H1 (cell line): ENCODE measurements at regions not wholly inside any gene's neighbourhood (a gene's known extent, or its start where the extent isn't known, plus 50 kb on each side); places are given as distances from the start of the nearest gene placed in this dataset.

ENCODE experiments used
- CTCF ChIA-PET: fragments of 300-600 bp; sonication (Branson Sonifier 250); formaldehyde crosslinking; loops from one replicate; lab custom pipeline; 2021; ENCODE audit not compliant: partially characterized antibody; lab: Charles Lee
- POLR2A ChIA-PET: fragments of 300-600 bp; sonication (Branson Sonifier 250); formaldehyde crosslinking; loops from one replicate; lab custom pipeline; 2021; ENCODE audit warnings: inconsistent platforms; ENCODE audit not compliant: partially characterized antibody; lab: Charles Lee
- DNase-seq, 2 experiments: peaks; one replicate each; pipeline versions ENCODE4 v3.0.0 to v3.0.0-alpha.2; 2010 to 2022; ENCODE audit warnings: low spot score in 2 of 2, low read depth in 1 of 2, mixed read lengths in 1 of 2
- FAIRE-seq: peaks from 2 replicates; lab custom pipeline; 2011; peaks lifted over from hg19 to GRCh38; lab: Jason Lieb, UNC
- H2AFZ ChIP-seq: 2 replicates; pipeline ENCODE4 v1.8.1; 2012; ENCODE audit warnings: low read length, inconsistent platforms
- H2AK5ac ChIP-seq: 2 replicates; pipeline ENCODE4 v1.6.1; 2013; ENCODE audit warnings: low read depth, low read length
- H2BK120ac ChIP-seq: replicated peaks from 2 replicates; pipeline ENCODE3; 2013; ENCODE audit warnings: low read depth, low read length, inconsistent platforms
- H2BK12ac ChIP-seq: 2 replicates; pipeline ENCODE4 v1.6.1; 2013; ENCODE audit warnings: low read depth, low read length
- H2BK15ac ChIP-seq: 2 replicates; pipeline ENCODE4 v1.6.1; 2013; ENCODE audit warnings: low read length
- H2BK20ac ChIP-seq: 2 replicates; pipeline ENCODE4 v1.6.1; 2013; ENCODE audit warnings: low read length
- H2BK5ac ChIP-seq: 2 replicates; pipeline ENCODE4 v1.6.1; 2013; ENCODE audit warnings: low read depth, low read length
- H3K14ac ChIP-seq: 2 replicates; pipeline ENCODE4 v1.6.1; 2013; ENCODE audit warnings: inconsistent platforms; ENCODE audit not compliant: insufficient read length
- H3K18ac ChIP-seq: 2 replicates; pipeline ENCODE4 v1.6.1; 2013; ENCODE audit warnings: low read length; ENCODE audit errors: extremely low read depth
- H3K23ac ChIP-seq: 2 replicates; pipeline ENCODE4 v1.6.1; 2013; ENCODE audit warnings: inconsistent platforms; ENCODE audit not compliant: insufficient read length
- H3K23me2 ChIP-seq: 2 replicates; pipeline ENCODE4 v1.6.1; 2013; ENCODE audit warnings: low read depth, low read length
- H3K27ac ChIP-seq: 2 replicates; pipeline ENCODE4 v1.6.1; 2011; ENCODE audit warnings: low read depth, low read length, inconsistent platforms
- H3K27me3 ChIP-seq, 4 experiments: replicated peaks in 1 of 4; 1 replicate in 1 of 4; 2 replicates in 3 of 4; pipeline versions ENCODE4 v1.6.1 to v1.8.1; 2011 to 2013; ENCODE audit warnings: low read length in 3 of 4, mild to moderate bottlenecking in 3 of 4, inconsistent platforms in 2 of 4, mixed read lengths in 2 of 4, moderate library complexity in 1 of 4; ENCODE audit not compliant: control insufficient read depth in 3 of 4, insufficient read depth in 3 of 4; ENCODE audit errors: extremely low read depth in 1 of 4
- H3K36me3 ChIP-seq, 4 experiments: 2 replicates each; pipeline versions ENCODE4 v1.6.1 to v1.8.1; 2011 to 2013; ENCODE audit warnings: mild to moderate bottlenecking in 4 of 4, low read length in 3 of 4, moderate library complexity in 2 of 4, control low read depth in 1 of 4, inconsistent platforms in 1 of 4; ENCODE audit not compliant: insufficient read depth in 4 of 4, control insufficient read depth in 2 of 4
- H3K4ac ChIP-seq: replicated peaks from 2 replicates; pipeline ENCODE3; 2013; ENCODE audit warnings: low read length, low read depth, mixed read lengths, inconsistent platforms; ENCODE audit not compliant: insufficient read length
- H3K4me1 ChIP-seq, 4 experiments: replicated peaks in 1 of 4; 1 replicate in 1 of 4; 2 replicates in 3 of 4; pipeline versions ENCODE4 v1.6.1 to v1.8.1; 2011 to 2013; ENCODE audit warnings: low read length in 3 of 4, inconsistent platforms in 2 of 4, mixed read lengths in 1 of 4; ENCODE audit not compliant: insufficient read depth in 4 of 4, control insufficient read depth in 3 of 4
- H3K4me2 ChIP-seq, 2 experiments: 2 replicates each; pipeline versions ENCODE4 v1.6.1 to v1.8.1; 2011 to 2013; ENCODE audit warnings: low read depth in 2 of 2, low read length in 2 of 2, control low read depth in 1 of 2, inconsistent platforms in 1 of 2, mild to moderate bottlenecking in 1 of 2; ENCODE audit not compliant: insufficient read depth in 1 of 2
- H3K4me3 ChIP-seq, 4 experiments: fragments of 200-600, 300-600 bp in 1 of 4; sonication (generic), shearing (Covaris generic), sonication (Bioruptor Twin) in 1 of 4; 2 replicates each; pipeline versions ENCODE4 v1.5.1 to v1.8.1; 2011 to 2016; ENCODE audit warnings: low read length in 4 of 4, low read depth in 3 of 4, control low read depth in 2 of 4, inconsistent platforms in 2 of 4, mild to moderate bottlenecking in 2 of 4, mixed read lengths in 1 of 4, moderate library complexity in 1 of 4; ENCODE audit not compliant: insufficient read depth in 2 of 4; ENCODE audit errors: extremely low read depth in 1 of 4
- H3K56ac ChIP-seq: replicated peaks from 2 replicates; pipeline ENCODE3; 2013; ENCODE audit warnings: low read depth, mild to moderate bottlenecking, mixed read lengths, low read length, inconsistent platforms; ENCODE audit not compliant: insufficient read length
- H3K79me1 ChIP-seq: 2 replicates; pipeline ENCODE4 v1.6.1; 2013; ENCODE audit warnings: low read depth, low read length, control low read depth
- H3K79me2 ChIP-seq, 2 experiments: 2 replicates each; pipeline versions ENCODE4 v1.6.1 to v1.8.1; 2012 to 2013; ENCODE audit warnings: low read length in 2 of 2, mild to moderate bottlenecking in 2 of 2, inconsistent platforms in 1 of 2; ENCODE audit not compliant: insufficient read depth in 2 of 2, control insufficient read depth in 1 of 2
- H3K9ac ChIP-seq, 4 experiments: replicated peaks in 1 of 4; 1 replicate in 1 of 4; 2 replicates in 3 of 4; pipeline versions ENCODE4 v1.6.1 to v1.8.1; 2011 to 2013; ENCODE audit warnings: low read depth in 3 of 4, low read length in 3 of 4, control low read depth in 2 of 4, mild to moderate bottlenecking in 2 of 4, moderate library complexity in 2 of 4, inconsistent platforms in 1 of 4; ENCODE audit errors: extremely low read depth in 1 of 4
- H3K9me3 ChIP-seq, 2 experiments: 2 replicates each; pipeline versions ENCODE4 v1.6.1 to v1.8.1; 2012 to 2013; ENCODE audit warnings: mild to moderate bottlenecking in 2 of 2, moderate library complexity in 2 of 2, control low read depth in 1 of 2, inconsistent platforms in 1 of 2, low read depth in 1 of 2, low read length in 1 of 2, mixed read lengths in 1 of 2; ENCODE audit not compliant: insufficient read depth in 2 of 2
- H4K20me1 ChIP-seq, 2 experiments: replicated peaks in 1 of 2; 2 replicates each; pipeline versions ENCODE3 to v1.8.1; 2011 to 2013; ENCODE audit warnings: inconsistent platforms in 2 of 2, low read length in 2 of 2, mild to moderate bottlenecking in 1 of 2; ENCODE audit not compliant: insufficient read depth in 2 of 2, control insufficient read depth in 1 of 2
- H4K5ac ChIP-seq: 2 replicates; pipeline ENCODE4 v1.6.1; 2013; ENCODE audit warnings: low read length, low read depth, mixed read lengths, inconsistent platforms; ENCODE audit not compliant: insufficient read length
- H4K8ac ChIP-seq: 2 replicates; pipeline ENCODE4 v1.8.0; 2013; ENCODE audit warnings: mild to moderate bottlenecking, moderate library complexity, low read length, inconsistent platforms; ENCODE audit not compliant: insufficient read depth; ENCODE audit errors: extremely low read depth
- H4K91ac ChIP-seq: replicated peaks from 2 replicates; pipeline ENCODE3; 2013; ENCODE audit warnings: low read length, mixed read lengths, inconsistent platforms; ENCODE audit not compliant: insufficient read length
- CHD2 ChIP-seq: IDR thresholded peaks from 2 replicates; pipeline ENCODE4 v1.6.1; 2012; ENCODE audit warnings: low read length, improper control_type of control experiment
- CTCF ChIP-seq, 3 experiments: IDR thresholded peaks; 1 replicate in 2 of 3; 2 replicates in 1 of 3; pipeline versions ENCODE4 v1.5.1 to v1.6.1; 2011; ENCODE audit warnings: low read length in 3 of 3, mild to moderate bottlenecking in 3 of 3, inconsistent platforms in 2 of 3, low read depth in 1 of 3, moderate library complexity in 1 of 3; ENCODE audit not compliant: insufficient read depth in 1 of 3; ENCODE audit errors: control extremely low read depth in 1 of 3
- E2F6 ChIP-seq: IDR thresholded peaks from 2 replicates; pipeline ENCODE4 v1.6.1; 2012; ENCODE audit warnings: inconsistent platforms
- NRF1 ChIP-seq: IDR thresholded peaks from 2 replicates; pipeline ENCODE4 v1.6.1; 2011; ENCODE audit warnings: mild to moderate bottlenecking, low read depth, low read length, improper control_type of control experiment
- POLR2AphosphoS5 ChIP-seq: IDR thresholded peaks from 2 replicates; pipeline ENCODE4 v1.6.1; 2011; ENCODE audit warnings: low read depth, low read length
- RAD21 ChIP-seq, 2 experiments: IDR thresholded peaks in 1 of 2; conservative IDR thresholded peaks in 1 of 2; 2 replicates each; pipeline ENCODE4 v1.6.1; 2011; ENCODE audit warnings: low read depth in 2 of 2, low read length in 2 of 2, improper control_type of control experiment in 1 of 2, inconsistent platforms in 1 of 2, mild to moderate bottlenecking in 1 of 2, moderate library complexity in 1 of 2
- RXRA ChIP-seq: IDR thresholded peaks from 2 replicates; pipeline ENCODE4 v1.6.1; 2011; ENCODE audit warnings: low read depth, mild to moderate bottlenecking, low read length, moderate library complexity; ENCODE audit not compliant: insufficient read depth
- SP4 ChIP-seq: IDR thresholded peaks from 2 replicates; pipeline ENCODE4 v1.6.1; 2012; ENCODE audit warnings: low read length, inconsistent platforms
- TAF7 ChIP-seq: optimal IDR thresholded peaks from 2 replicates; pipeline ENCODE3; 2011; ENCODE audit warnings: low read depth, mild to moderate bottlenecking, inconsistent platforms, low read length, moderate library complexity, borderline replicate concordance
- ZNF274 ChIP-seq: IDR thresholded peaks from 2 replicates; pipeline ENCODE4 v1.7.0; 2012; ENCODE audit warnings: low read length, borderline replicate concordance; ENCODE audit errors: extremely low read depth
- WGBS, 2 experiments: shearing (Covaris generic) in 1 of 2; methylation state at CpG; one replicate each; pipeline versions ENCODE4 v1.1.6 to v1.1.7; 2013 to 2015; ENCODE audit warnings: low lambda C conversion rate in 2 of 2, mixed read lengths in 2 of 2, inconsistent platforms in 1 of 2, low coverage in 1 of 2, missing lambda C conversion rate in 1 of 2; ENCODE audit not compliant: insufficient replicate concordance in 2 of 2, insufficient coverage in 1 of 2, insufficient read length in 1 of 2; ENCODE audit errors: extremely low coverage in 1 of 2, missing lambda C conversion rate in 1 of 2; 5-methylcytosine and 5-hydroxymethylcytosine counted together

GRCh38 chr2:180374502-180375281, 367.6 kb upstream of the CWC22 start:
- Histone ChIP-seq H3K36me3 (no peaks in the 10 kb centered on the region), H3K27me3 (no peaks in the 10 kb centered on the region), H3K4me2 (no peak overlapping the region), H3K79me1 (no peaks in the 10 kb centered on the region), H3K56ac (no peak overlapping the region), H2BK15ac (no peak overlapping the region), H4K91ac (no peak overlapping the region), H2AFZ (no peak overlapping the region), H3K4me1 (no peaks in the 10 kb centered on the region), H2BK12ac (no peak overlapping the region), H3K18ac (no peak overlapping the region), H3K4ac (no peak overlapping the region), H2BK5ac (no peak overlapping the region), H4K20me1 (no peaks in the 10 kb centered on the region), H3K23ac (no peak overlapping the region), H4K5ac (no peak overlapping the region), H2AK5ac (no peak overlapping the region), H3K9me3 (no peaks in the 10 kb centered on the region), H3K79me2 (no peaks in the 10 kb centered on the region), H3K23me2 (no peaks in the 10 kb centered on the region), H3K14ac (no peak overlapping the region), H3K27ac (no peak overlapping the region), H2BK20ac (no peak overlapping the region), H4K8ac (no peak overlapping the region), H2BK120ac (no peak overlapping the region), H3K4me3 (no peak overlapping the region), H3K9ac (no peak overlapping the region)
- POLR2A ChIA-PET, result no interaction called here
- no peak for DNase-seq
- CTCF ChIA-PET, result interaction anchor here (0.9 kb wide), 1 partner anchor 15 kb away, joined by 3 read pairs; no protein-coding TSS in a partner anchor
- FAIRE-seq, result no peak
- 92% methylated on average over 3 of the region's 3 CpGs; no CpG with 5 or more reads in 1 of the 2 experiments for WGBS, 2 experiments
- TF ChIP-seq E2F6 (no peak), CHD2 (no peak), ZNF274 (no peak), POLR2AphosphoS5 (no peak), TAF7 (no peak), NRF1 (no peak), RXRA (no peak), CTCF (IDR thresholded peaks at IDR 0.05; ENCODE audit: control extremely low read depth in 1 of 3, insufficient read depth in 1 of 3, low read depth in 1 of 3, low read length in 3 of 3) (no peak), SP4 (no peak), RAD21 (IDR thresholded peaks at IDR 0.05 in 1 of 2, conservative IDR thresholded peaks at IDR 0.05 in 1 of 2; ENCODE audit: low read depth in 2 of 2, low read length in 2 of 2) (no peak)
